ENCODE measurements at regions not wholly inside any gene's neighbourhood (a gene's known extent, or its start where the extent isn't known, plus 50 kb on each side); places are given as distances from the start of the nearest gene placed in this dataset.

DNA sequence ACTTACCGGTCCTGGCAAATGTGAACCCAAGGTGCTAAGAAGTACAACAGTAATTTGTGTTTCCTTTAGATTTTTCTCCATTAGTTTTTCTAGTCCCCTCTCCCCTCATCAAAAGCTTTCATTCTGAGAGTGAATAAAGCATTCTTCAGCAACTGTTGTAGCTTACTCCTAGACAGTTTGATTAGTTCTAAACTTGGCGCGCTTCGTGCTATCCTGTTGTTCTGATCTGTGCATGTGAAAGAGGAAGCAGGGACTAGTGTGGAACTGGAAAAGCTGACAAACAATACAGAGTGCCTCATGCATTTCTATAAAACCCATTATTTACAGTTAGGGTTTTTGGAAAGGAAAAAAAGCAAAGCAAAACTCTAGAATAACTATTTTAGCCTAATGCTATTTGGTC is 556.9 kb upstream of the SLIT2 start:
- TF ChIP-seq, protein P1, sequence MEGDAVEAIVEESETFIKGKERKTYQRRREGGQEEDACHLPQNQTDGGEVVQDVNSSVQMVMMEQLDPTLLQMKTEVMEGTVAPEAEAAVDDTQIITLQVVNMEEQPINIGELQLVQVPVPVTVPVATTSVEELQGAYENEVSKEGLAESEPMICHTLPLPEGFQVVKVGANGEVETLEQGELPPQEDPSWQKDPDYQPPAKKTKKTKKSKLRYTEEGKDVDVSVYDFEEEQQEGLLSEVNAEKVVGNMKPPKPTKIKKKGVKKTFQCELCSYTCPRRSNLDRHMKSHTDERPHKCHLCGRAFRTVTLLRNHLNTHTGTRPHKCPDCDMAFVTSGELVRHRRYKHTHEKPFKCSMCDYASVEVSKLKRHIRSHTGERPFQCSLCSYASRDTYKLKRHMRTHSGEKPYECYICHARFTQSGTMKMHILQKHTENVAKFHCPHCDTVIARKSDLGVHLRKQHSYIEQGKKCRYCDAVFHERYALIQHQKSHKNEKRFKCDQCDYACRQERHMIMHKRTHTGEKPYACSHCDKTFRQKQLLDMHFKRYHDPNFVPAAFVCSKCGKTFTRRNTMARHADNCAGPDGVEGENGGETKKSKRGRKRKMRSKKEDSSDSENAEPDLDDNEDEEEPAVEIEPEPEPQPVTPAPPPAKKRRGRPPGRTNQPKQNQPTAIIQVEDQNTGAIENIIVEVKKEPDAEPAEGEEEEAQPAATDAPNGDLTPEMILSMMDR (conservative IDR thresholded peaks at IDR 0.05), result no peak
- no peak for TF ChIP-seq EZH2 (IDR thresholded peaks at IDR 0.05; ENCODE audit: low read depth)

Measured in PC-9 (cell line).